ENCODE measurements at regions not wholly inside any gene's neighbourhood (a gene's known extent, or its start where the extent isn't known, plus 50 kb on each side); places are given as distances from the start of the nearest gene placed in this dataset.

GRCh38 chr18:78080081-78080480 lies 830.4 kb downstream of the GALR1 start:
- Mint-ChIP-seq H3K4me3 (no peak overlapping the region), H3K9me3 (no peaks in the 10 kb centered on the region), H3K4me1 (no peaks in the 10 kb centered on the region), H3K36me3 (no peaks in the 10 kb centered on the region), H3K27me3 (peaks cover 0 to 6% of the 10 kb centered on the region in 2 donors), H3K27ac (no peak overlapping the region)
- H3K4me3 ChIP-seq (ENCODE audit: control insufficient read depth in 1 of 2, extremely low read depth in 1 of 2, low read length in 1 of 2) = no peak overlapping the region
- ATAC-seq (replicated peaks in 1 of 4) (no peak), DNase-seq (no peak)
- H3K36me3 ChIP-seq (ENCODE audit: control insufficient read depth in 2 of 2, extremely low read depth in 1 of 2, insufficient read depth in 1 of 2, low read length in 1 of 2) = no peaks in the 10 kb centered on the region
- POLR2A ChIA-PET = no interaction called here
- H3K27me3 ChIP-seq (replicated peaks in 1 of 2; ENCODE audit: control insufficient read depth in 2 of 2, extremely low read depth in 1 of 2, insufficient read depth in 2 of 2, low read length in 1 of 2) = no peaks in the 10 kb centered on the region
- no peak overlapping the region for H3K27ac ChIP-seq (ENCODE audit: low read length)
- CTCF ChIA-PET = no interaction called here
- 94% methylated on average over 13 of the region's 13 CpGs for WGBS (ENCODE audit: insufficient coverage)
- H3K4me1 ChIP-seq (ENCODE audit: control insufficient read depth in 1 of 2, extremely low read depth in 1 of 2, insufficient read depth in 2 of 2, low read length in 2 of 2) = no peaks in the 10 kb centered on the region
- no peaks in the 10 kb centered on the region for H3K9me3 ChIP-seq

GRCh38 chr18:78080761-78081160 lies 831.1 kb downstream of the GALR1 start:
- ATAC-seq (replicated peaks in 1 of 4) (no peak), DNase-seq (no peak)
- H3K9me3 ChIP-seq = no peaks in the 10 kb centered on the region
- H3K9me3 Mint-ChIP-seq = no peaks in the 10 kb centered on the region
- no peaks in the 10 kb centered on the region for H3K36me3 ChIP-seq (ENCODE audit: control insufficient read depth in 2 of 2, extremely low read depth in 1 of 2, insufficient read depth in 1 of 2, low read length in 1 of 2)
- 88% methylated on average over 3 of the region's 5 CpGs for WGBS (ENCODE audit: insufficient coverage)
- H3K4me1 ChIP-seq (ENCODE audit: control insufficient read depth in 1 of 2, extremely low read depth in 1 of 2, insufficient read depth in 2 of 2, low read length in 2 of 2) = no peaks in the 10 kb centered on the region
- H3K4me3 Mint-ChIP-seq = no peak overlapping the region
- no peak overlapping the region for H3K4me3 ChIP-seq (ENCODE audit: control insufficient read depth in 1 of 2, extremely low read depth in 1 of 2, low read length in 1 of 2)
- no peaks in the 10 kb centered on the region for H3K4me1 Mint-ChIP-seq
- H3K36me3 Mint-ChIP-seq = no peaks in the 10 kb centered on the region
- peaks cover 0 to 2% of the 10 kb centered on the region in 2 experiments for H3K27me3 ChIP-seq (replicated peaks in 1 of 2; ENCODE audit: control insufficient read depth in 2 of 2, extremely low read depth in 1 of 2, insufficient read depth in 2 of 2, low read length in 1 of 2)
- ChIA-PET POLR2A (no interaction called here), CTCF (no interaction called here)
- H3K27ac Mint-ChIP-seq = no peak overlapping the region
- H3K27ac ChIP-seq (ENCODE audit: low read length) = no peak overlapping the region
- peaks cover 0 to 2% of the 10 kb centered on the region in 2 donors for H3K27me3 Mint-ChIP-seq

- POLR2A ChIA-PET = no interaction called here
- Histone ChIP-seq H3K4me3 (ENCODE audit: control insufficient read depth in 1 of 2, extremely low read depth in 1 of 2, low read length in 1 of 2) (no peak overlapping the region), H3K27ac (ENCODE audit: low read length) (no peak overlapping the region), H3K36me3 (ENCODE audit: control insufficient read depth in 2 of 2, extremely low read depth in 1 of 2, insufficient read depth in 1 of 2, low read length in 1 of 2) (no peaks in the 10 kb centered on the region), H3K4me1 (ENCODE audit: control insufficient read depth in 1 of 2, extremely low read depth in 1 of 2, insufficient read depth in 2 of 2, low read length in 2 of 2) (no peaks in the 10 kb centered on the region), H3K27me3 (replicated peaks in 1 of 2; ENCODE audit: control insufficient read depth in 2 of 2, extremely low read depth in 1 of 2, insufficient read depth in 2 of 2, low read length in 1 of 2) (peaks cover 0 to 8% of the 10 kb centered on the region in 2 experiments), H3K9me3 (no peaks in the 10 kb centered on the region)
- no peaks in the 10 kb centered on the region for H3K36me3 Mint-ChIP-seq
- H3K27me3 Mint-ChIP-seq = no peaks in the 10 kb centered on the region
- WGBS (ENCODE audit: insufficient coverage) = 61% methylated on average over 6 of the region's 7 CpGs
- no peak overlapping the region for H3K4me3 Mint-ChIP-seq
- H3K27ac Mint-ChIP-seq = no peak overlapping the region
- DNase-seq = no peak
- ATAC-seq (replicated peaks in 1 of 4) = no peak
- CTCF ChIA-PET = no interaction called here
- H3K9me3 Mint-ChIP-seq = no peaks in the 10 kb centered on the region
- no peaks in the 10 kb centered on the region for H3K4me1 Mint-ChIP-seq
These were observed 833.2 kb downstream of the GALR1 start for GRCh38 chr18:78082816-78083215.

GRCh38 chr18:78085241-78086185 lies 835.9 kb downstream of the GALR1 start:
- no peak overlapping the region for H3K4me3 ChIP-seq (ENCODE audit: control insufficient read depth in 1 of 2, extremely low read depth in 1 of 2, low read length in 1 of 2)
- no peak overlapping the region for H3K27ac ChIP-seq (ENCODE audit: low read length)
- peaks cover 0 to 8% of the 10 kb centered on the region in 2 experiments for H3K27me3 ChIP-seq (replicated peaks in 1 of 2; ENCODE audit: control insufficient read depth in 2 of 2, extremely low read depth in 1 of 2, insufficient read depth in 2 of 2, low read length in 1 of 2)
- no peaks in the 10 kb centered on the region for H3K4me1 Mint-ChIP-seq
- no peaks in the 10 kb centered on the region for H3K4me1 ChIP-seq (ENCODE audit: control insufficient read depth in 1 of 2, extremely low read depth in 1 of 2, insufficient read depth in 2 of 2, low read length in 2 of 2)
- no peak overlapping the region for H3K27ac Mint-ChIP-seq
- H3K9me3 Mint-ChIP-seq = peaks cover 0 to 5% (median 0%) of the 10 kb centered on the region in 3 donors
- H3K36me3 Mint-ChIP-seq = no peaks in the 10 kb centered on the region
- DNase-seq (no peak), ATAC-seq (replicated peaks in 1 of 4) (no peak)
- ChIA-PET POLR2A (no interaction called here), CTCF (no interaction called here)
- no peaks in the 10 kb centered on the region for H3K36me3 ChIP-seq (ENCODE audit: control insufficient read depth in 2 of 2, extremely low read depth in 1 of 2, insufficient read depth in 1 of 2, low read length in 1 of 2)
- no peaks in the 10 kb centered on the region for H3K9me3 ChIP-seq
- no peak overlapping the region for H3K4me3 Mint-ChIP-seq
- 92% methylated on average over 39 of the region's 43 CpGs for WGBS (ENCODE audit: insufficient coverage)
- no peaks in the 10 kb centered on the region for H3K27me3 Mint-ChIP-seq

GRCh38 chr18:78086931-78087330 lies 837.3 kb downstream of the GALR1 start:
- no peaks in the 10 kb centered on the region for H3K36me3 Mint-ChIP-seq
- H3K36me3 ChIP-seq (ENCODE audit: control insufficient read depth in 2 of 2, extremely low read depth in 1 of 2, insufficient read depth in 1 of 2, low read length in 1 of 2) = no peaks in the 10 kb centered on the region
- H3K4me1 Mint-ChIP-seq = no peaks in the 10 kb centered on the region
- ATAC-seq (replicated peaks in 1 of 4) (no peak), DNase-seq (no peak)
- H3K9me3 Mint-ChIP-seq = peaks cover 0 to 5% (median 0%) of the 10 kb centered on the region in 3 donors
- no peak overlapping the region for H3K27ac ChIP-seq (ENCODE audit: low read length)
- H3K4me1 ChIP-seq (ENCODE audit: control insufficient read depth in 1 of 2, extremely low read depth in 1 of 2, insufficient read depth in 2 of 2, low read length in 2 of 2) = no peaks in the 10 kb centered on the region
- no peak overlapping the region for H3K27ac Mint-ChIP-seq
- H3K27me3 ChIP-seq (replicated peaks in 1 of 2; ENCODE audit: control insufficient read depth in 2 of 2, extremely low read depth in 1 of 2, insufficient read depth in 2 of 2, low read length in 1 of 2) = peaks cover 0 to 8% of the 10 kb centered on the region in 2 experiments
- no peaks in the 10 kb centered on the region for H3K9me3 ChIP-seq
- ChIA-PET CTCF (no interaction called here), POLR2A (no interaction called here)
- no peaks in the 10 kb centered on the region for H3K27me3 Mint-ChIP-seq
- 66% methylated on average over 5 of the region's 10 CpGs for WGBS (ENCODE audit: insufficient coverage)
- no peak overlapping the region for H3K4me3 Mint-ChIP-seq
- H3K4me3 ChIP-seq (ENCODE audit: control insufficient read depth in 1 of 2, extremely low read depth in 1 of 2, low read length in 1 of 2) = no peak overlapping the region

GRCh38 chr18:78087338-78087737 lies 837.7 kb downstream of the GALR1 start:
- Histone ChIP-seq H3K27ac (ENCODE audit: low read length) (no peak overlapping the region), H3K27me3 (replicated peaks in 1 of 2; ENCODE audit: control insufficient read depth in 2 of 2, extremely low read depth in 1 of 2, insufficient read depth in 2 of 2, low read length in 1 of 2) (peaks cover 0 to 8% of the 10 kb centered on the region in 2 experiments), H3K36me3 (ENCODE audit: control insufficient read depth in 2 of 2, extremely low read depth in 1 of 2, insufficient read depth in 1 of 2, low read length in 1 of 2) (no peaks in the 10 kb centered on the region), H3K9me3 (no peaks in the 10 kb centered on the region), H3K4me1 (ENCODE audit: control insufficient read depth in 1 of 2, extremely low read depth in 1 of 2, insufficient read depth in 2 of 2, low read length in 2 of 2) (no peaks in the 10 kb centered on the region), H3K4me3 (ENCODE audit: control insufficient read depth in 1 of 2, extremely low read depth in 1 of 2, low read length in 1 of 2) (no peak overlapping the region)
- ATAC-seq (replicated peaks in 1 of 4) (no peak), DNase-seq (no peak)
- WGBS (ENCODE audit: insufficient coverage) = no CpG with 5 or more reads among the region's 2 CpGs
- Mint-ChIP-seq H3K36me3 (no peaks in the 10 kb centered on the region), H3K4me1 (no peaks in the 10 kb centered on the region), H3K27ac (no peak overlapping the region), H3K4me3 (no peak overlapping the region), H3K9me3 (peaks cover 0 to 5% (median 0%) of the 10 kb centered on the region in 3 donors), H3K27me3 (no peaks in the 10 kb centered on the region)
- CTCF ChIA-PET = no interaction called here
- POLR2A ChIA-PET = no interaction called here
